Thymus (tissue), 11 donors: ENCODE measurements at regions not wholly inside any gene's neighbourhood (a gene's known extent, or its start where the extent isn't known, plus 50 kb on each side); places are given as distances from the start of the nearest gene placed in this dataset.

Experiments
- DNase-seq, 9 donors: peaks; one replicate each; pipeline ENCODE4 v3.0.0-alpha.2; 2013; ENCODE audit warnings: low spot score in 9 of 9, low read depth in 6 of 9, missing footprints in 1 of 9
- H3K27ac ChIP-seq, 2 donors: one replicate each; pipeline ENCODE4 v1.5.1; 2013; ENCODE audit warnings: control low read depth in 1 of 2, low read depth in 1 of 2, low read length in 1 of 2, mild to moderate bottlenecking in 1 of 2, moderate library complexity in 1 of 2
- H3K27me3 ChIP-seq, 2 donors: one replicate each; pipeline ENCODE4 v1.5.1; 2013; ENCODE audit warnings: low read length in 1 of 2; ENCODE audit not compliant: control insufficient read depth in 2 of 2, insufficient read depth in 1 of 2
- H3K36me3 ChIP-seq, 2 donors: one replicate each; pipeline ENCODE4 v1.5.1; 2013; ENCODE audit warnings: low read length in 1 of 2, mild to moderate bottlenecking in 1 of 2, moderate library complexity in 1 of 2; ENCODE audit not compliant: control insufficient read depth in 2 of 2, insufficient read depth in 2 of 2
- H3K4me1 ChIP-seq, 2 donors: one replicate each; pipeline ENCODE4 v1.5.1; 2013; ENCODE audit warnings: low read length in 2 of 2; ENCODE audit not compliant: control insufficient read depth in 2 of 2, insufficient read depth in 2 of 2
- H3K4me3 ChIP-seq, 2 donors: one replicate each; pipeline ENCODE4 v1.5.1; 2013; ENCODE audit warnings: low read length in 2 of 2, control low read depth in 1 of 2, mild to moderate bottlenecking in 1 of 2
- H3K9me3 ChIP-seq, 2 donors: one replicate each; pipeline ENCODE4 v1.5.1; 2013; ENCODE audit warnings: low read length in 1 of 2, mild to moderate bottlenecking in 1 of 2; ENCODE audit not compliant: control insufficient read depth in 2 of 2, insufficient read depth in 1 of 2
- WGBS: extraction: QIAGEN DNeasy Blood & Tissue Kit; methylation state at CpG from one replicate; pipeline ENCODE4 v1.1.7; 2013; 5-methylcytosine and 5-hydroxymethylcytosine counted together
- donor health status: healthy.

GRCh38 chrX:4110964-4111363, 397.5 kb upstream of the PRKX start:
- Histone ChIP-seq H3K4me1 (no peaks in the 10 kb centered on the region), H3K4me3 (no peak overlapping the region), H3K9me3 (no peaks in the 10 kb centered on the region), H3K27me3 (no peaks in the 10 kb centered on the region), H3K36me3 (no peaks in the 10 kb centered on the region), H3K27ac (no peak overlapping the region)
- WGBS = 67% methylated on average over 2 of the region's 2 CpGs
- no peak for DNase-seq

- H3K4me1 ChIP-seq = no peaks in the 10 kb centered on the region
- 75% methylated on average over 6 of the region's 6 CpGs for WGBS
- no peak overlapping the region for H3K27ac ChIP-seq
- no peaks in the 10 kb centered on the region for H3K9me3 ChIP-seq
- no peak overlapping the region for H3K4me3 ChIP-seq
- no peaks in the 10 kb centered on the region for H3K27me3 ChIP-seq
- no peak for DNase-seq
- no peaks in the 10 kb centered on the region for H3K36me3 ChIP-seq
Measured at GRCh38 chrX:4094926-4095325, 381.5 kb upstream of the PRKX start.

GRCh38 chrX:4091046-4091760, 377.8 kb upstream of the PRKX start:
- no peak for DNase-seq

GRCh38 chrX:4059893-4060292, 346.4 kb upstream of the PRKX start:
- Histone ChIP-seq H3K9me3 (no peaks in the 10 kb centered on the region), H3K4me3 (no peak overlapping the region), H3K27me3 (no peaks in the 10 kb centered on the region), H3K36me3 (no peaks in the 10 kb centered on the region), H3K4me1 (no peaks in the 10 kb centered on the region), H3K27ac (no peak overlapping the region)
- DNase-seq = no peak
- 87% methylated on average over 2 of the region's 2 CpGs for WGBS

More at GRCh38 chrX:4091046-4091760, 377.8 kb upstream of the PRKX start:
- no peaks in the 10 kb centered on the region for H3K4me1 ChIP-seq
- no peak overlapping the region for H3K27ac ChIP-seq
- H3K9me3 ChIP-seq = peaks cover 0 to 3% of the 10 kb centered on the region in 2 donors
- H3K36me3 ChIP-seq = no peaks in the 10 kb centered on the region
- H3K27me3 ChIP-seq = no peaks in the 10 kb centered on the region
- H3K4me3 ChIP-seq = no peak overlapping the region
- WGBS = 78% methylated on average over 6 of the region's 6 CpGs

GRCh38 chrX:4043951-4044350, 330.5 kb upstream of the PRKX start:
- Histone ChIP-seq H3K36me3 (no peaks in the 10 kb centered on the region), H3K27ac (no peak overlapping the region), H3K9me3 (no peaks in the 10 kb centered on the region), H3K4me3 (no peak overlapping the region), H3K4me1 (no peaks in the 10 kb centered on the region), H3K27me3 (no peaks in the 10 kb centered on the region)
- 67% methylated on average over 6 of the region's 6 CpGs for WGBS
- no peak for DNase-seq

GRCh38 chrX:4035874-4036273, 322.4 kb upstream of the PRKX start:
- Histone ChIP-seq H3K36me3 (no peaks in the 10 kb centered on the region), H3K4me3 (no peak overlapping the region), H3K4me1 (no peaks in the 10 kb centered on the region), H3K27me3 (no peaks in the 10 kb centered on the region), H3K9me3 (no peaks in the 10 kb centered on the region), H3K27ac (no peak overlapping the region)
- 66% methylated on average over 2 of the region's 2 CpGs for WGBS
- no peak for DNase-seq

- Histone ChIP-seq H3K4me1 (no peaks in the 10 kb centered on the region), H3K9me3 (no peaks in the 10 kb centered on the region), H3K4me3 (no peak overlapping the region), H3K36me3 (no peaks in the 10 kb centered on the region), H3K27me3 (no peaks in the 10 kb centered on the region), H3K27ac (no peak overlapping the region)
- 92% methylated on average over 7 of the region's 7 CpGs for WGBS
- no peak for DNase-seq
Measured at GRCh38 chrX:4028151-4028550, 314.7 kb upstream of the PRKX start.

GRCh38 chrX:4005281-4005680, 291.8 kb upstream of the PRKX start:
- H3K27ac ChIP-seq = no peak overlapping the region
- no peaks in the 10 kb centered on the region for H3K27me3 ChIP-seq
- no peaks in the 10 kb centered on the region for H3K4me1 ChIP-seq
- WGBS = 78% methylated on average over 5 of the region's 5 CpGs
- H3K9me3 ChIP-seq = no peaks in the 10 kb centered on the region
- H3K4me3 ChIP-seq = no peak overlapping the region
- no peaks in the 10 kb centered on the region for H3K36me3 ChIP-seq
- DNase-seq = no peak

- Histone ChIP-seq H3K36me3 (no peaks in the 10 kb centered on the region), H3K27me3 (no peaks in the 10 kb centered on the region), H3K4me1 (no peaks in the 10 kb centered on the region), H3K4me3 (no peak overlapping the region), H3K9me3 (no peaks in the 10 kb centered on the region), H3K27ac (no peak overlapping the region)
- DNase-seq = no peak
Measured at GRCh38 chrX:4004822-4005221, 291.4 kb upstream of the PRKX start.
